ENCODE measurements at regions not wholly inside any gene's neighbourhood (a gene's known extent, or its start where the extent isn't known, plus 50 kb on each side); places are given as distances from the start of the nearest gene placed in this dataset.

DNA sequence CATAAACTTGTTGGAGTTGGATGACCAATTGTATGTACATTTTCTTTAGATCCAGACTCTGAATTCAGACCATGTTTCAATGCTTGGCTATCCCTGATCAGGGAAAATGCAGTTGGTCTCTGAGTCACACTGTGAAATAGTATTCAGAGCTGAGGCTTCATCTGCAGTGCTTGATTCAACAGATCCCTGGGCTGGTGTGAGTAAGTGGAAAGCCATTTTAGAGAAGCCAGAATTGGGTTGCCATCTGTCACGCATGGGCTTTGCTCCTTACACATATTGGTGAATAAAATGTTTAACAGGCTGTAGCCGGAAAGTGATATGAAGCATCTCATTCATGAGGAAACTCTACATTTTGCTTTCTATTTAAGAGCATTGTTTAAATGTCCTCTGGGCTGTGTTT lies 50.0 kb upstream of the ACYP2 start:
- TF ChIP-seq, protein P1, sequence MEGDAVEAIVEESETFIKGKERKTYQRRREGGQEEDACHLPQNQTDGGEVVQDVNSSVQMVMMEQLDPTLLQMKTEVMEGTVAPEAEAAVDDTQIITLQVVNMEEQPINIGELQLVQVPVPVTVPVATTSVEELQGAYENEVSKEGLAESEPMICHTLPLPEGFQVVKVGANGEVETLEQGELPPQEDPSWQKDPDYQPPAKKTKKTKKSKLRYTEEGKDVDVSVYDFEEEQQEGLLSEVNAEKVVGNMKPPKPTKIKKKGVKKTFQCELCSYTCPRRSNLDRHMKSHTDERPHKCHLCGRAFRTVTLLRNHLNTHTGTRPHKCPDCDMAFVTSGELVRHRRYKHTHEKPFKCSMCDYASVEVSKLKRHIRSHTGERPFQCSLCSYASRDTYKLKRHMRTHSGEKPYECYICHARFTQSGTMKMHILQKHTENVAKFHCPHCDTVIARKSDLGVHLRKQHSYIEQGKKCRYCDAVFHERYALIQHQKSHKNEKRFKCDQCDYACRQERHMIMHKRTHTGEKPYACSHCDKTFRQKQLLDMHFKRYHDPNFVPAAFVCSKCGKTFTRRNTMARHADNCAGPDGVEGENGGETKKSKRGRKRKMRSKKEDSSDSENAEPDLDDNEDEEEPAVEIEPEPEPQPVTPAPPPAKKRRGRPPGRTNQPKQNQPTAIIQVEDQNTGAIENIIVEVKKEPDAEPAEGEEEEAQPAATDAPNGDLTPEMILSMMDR (IDR thresholded peaks at IDR 0.05) = no peak
- Mint-ChIP-seq H3K4me1 (ENCODE audit: low read depth) (peaks cover 18% of the 10 kb centered on the region), H3K27ac (ENCODE audit: unreplicated experiment) (no peak overlapping the region), H3K9me3 (ENCODE audit: low read depth) (no peaks in the 10 kb centered on the region), H3K36me3 (ENCODE audit: low read depth) (no peaks in the 10 kb centered on the region), H3K27me3 (ENCODE audit: low read depth) (no peaks in the 10 kb centered on the region), H3K4me3 (ENCODE audit: unreplicated experiment) (no peak overlapping the region)
- DNase-seq (ENCODE audit: low spot score) = no peak

DNA sequence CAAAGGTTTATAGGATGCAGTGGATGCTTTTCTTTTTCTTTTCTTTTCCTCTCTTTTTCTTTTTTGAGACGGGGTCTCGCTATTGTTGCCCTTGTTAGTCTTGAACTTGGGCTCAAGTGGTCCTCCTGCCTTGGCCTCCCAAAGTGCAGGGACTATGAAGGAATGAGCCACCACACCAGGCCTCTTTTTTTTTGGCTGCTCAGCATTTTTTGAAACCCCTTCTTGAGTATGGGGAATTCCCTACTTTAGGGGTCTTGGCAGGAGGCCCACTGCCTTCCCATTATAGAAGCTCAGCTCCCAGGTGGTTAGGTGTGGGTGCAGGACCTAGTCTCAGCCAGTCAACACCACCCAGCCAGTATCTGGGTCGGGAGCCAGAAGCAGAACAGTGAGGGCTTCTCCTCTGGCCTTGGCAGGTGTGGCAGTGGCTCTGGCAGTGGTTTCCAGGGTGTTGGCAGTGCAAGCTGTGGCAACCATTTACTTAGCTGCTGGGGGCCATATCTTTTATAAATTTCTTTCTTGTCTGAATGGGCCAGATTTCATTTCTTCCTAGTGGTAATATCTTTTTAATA lies 51.4 kb upstream of the ACYP2 start:
- Mint-ChIP-seq H3K9me3 (ENCODE audit: low read depth) (peaks cover 4% of the 10 kb centered on the region), H3K4me1 (ENCODE audit: low read depth) (peaks cover 27% of the 10 kb centered on the region), H3K36me3 (ENCODE audit: low read depth) (peaks cover 2% of the 10 kb centered on the region), H3K27me3 (ENCODE audit: low read depth) (no peaks in the 10 kb centered on the region), H3K4me3 (ENCODE audit: unreplicated experiment) (no peak overlapping the region), H3K27ac (ENCODE audit: unreplicated experiment) (no peak overlapping the region)
- no peak for DNase-seq (ENCODE audit: low spot score)
- TF ChIP-seq, protein P1 (IDR thresholded peaks at IDR 0.05) = no peak

DNA sequence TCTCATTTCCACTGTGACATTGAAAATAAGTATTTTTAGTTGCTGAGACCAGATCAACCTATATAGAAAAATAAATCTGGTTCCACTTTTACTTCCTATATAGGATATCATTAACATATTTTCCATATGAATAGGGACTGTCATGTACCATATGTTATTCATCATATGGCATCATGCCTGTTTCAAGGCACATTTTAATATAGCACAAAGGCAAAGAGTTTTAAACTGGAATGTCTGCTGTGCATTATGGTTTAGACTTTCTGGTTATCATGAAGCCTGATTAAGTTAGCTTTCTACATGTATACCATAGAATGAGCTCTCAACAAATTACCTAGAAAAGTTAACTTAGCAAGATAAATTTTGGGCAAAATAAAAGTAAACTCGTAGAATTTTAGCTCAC lies 53.0 kb upstream of the ACYP2 start:
- no peak for DNase-seq (ENCODE audit: low spot score)
- peaks cover 12% of the 10 kb centered on the region for H3K9me3 Mint-ChIP-seq (ENCODE audit: low read depth)
- no peaks in the 10 kb centered on the region for H3K27me3 Mint-ChIP-seq (ENCODE audit: low read depth)
- no peak overlapping the region for H3K27ac Mint-ChIP-seq (ENCODE audit: unreplicated experiment)
- TF ChIP-seq, protein P1 (IDR thresholded peaks at IDR 0.05) = no peak
- no peak overlapping the region for H3K4me3 Mint-ChIP-seq (ENCODE audit: unreplicated experiment)
- peaks cover 9% of the 10 kb centered on the region for H3K36me3 Mint-ChIP-seq (ENCODE audit: low read depth)
- H3K4me1 Mint-ChIP-seq (ENCODE audit: low read depth) = peaks cover 27% of the 10 kb centered on the region

DNA sequence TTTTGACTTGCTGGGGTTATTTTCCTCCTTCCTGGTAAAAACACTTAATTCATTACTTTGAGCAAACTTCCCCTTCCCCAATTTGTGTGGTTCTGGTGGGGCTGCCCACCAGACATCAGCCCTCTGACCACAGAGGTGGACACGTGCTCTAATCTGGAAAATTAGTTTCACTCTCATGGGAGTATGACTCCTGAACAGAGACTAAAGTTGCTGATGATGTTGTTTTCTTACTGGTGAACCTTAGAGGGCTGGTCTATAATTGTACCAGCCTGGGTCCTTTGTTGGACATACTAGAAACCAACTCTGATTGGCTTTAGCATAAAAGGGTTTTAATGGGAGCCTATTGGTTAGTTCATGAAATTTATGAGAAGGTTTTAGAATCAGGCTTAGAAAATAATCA lies 54.1 kb upstream of the ACYP2 start:
- H3K4me1 Mint-ChIP-seq (ENCODE audit: low read depth) = peaks cover 27% of the 10 kb centered on the region
- H3K4me3 Mint-ChIP-seq (ENCODE audit: unreplicated experiment) = no peak overlapping the region
- peaks cover 9% of the 10 kb centered on the region for H3K36me3 Mint-ChIP-seq (ENCODE audit: low read depth)
- no peak for DNase-seq (ENCODE audit: low spot score)
- no peaks in the 10 kb centered on the region for H3K27me3 Mint-ChIP-seq (ENCODE audit: low read depth)
- peaks cover 12% of the 10 kb centered on the region for H3K9me3 Mint-ChIP-seq (ENCODE audit: low read depth)
- TF ChIP-seq, protein P1 (IDR thresholded peaks at IDR 0.05) = no peak
- no peak overlapping the region for H3K27ac Mint-ChIP-seq (ENCODE audit: unreplicated experiment)

DNA sequence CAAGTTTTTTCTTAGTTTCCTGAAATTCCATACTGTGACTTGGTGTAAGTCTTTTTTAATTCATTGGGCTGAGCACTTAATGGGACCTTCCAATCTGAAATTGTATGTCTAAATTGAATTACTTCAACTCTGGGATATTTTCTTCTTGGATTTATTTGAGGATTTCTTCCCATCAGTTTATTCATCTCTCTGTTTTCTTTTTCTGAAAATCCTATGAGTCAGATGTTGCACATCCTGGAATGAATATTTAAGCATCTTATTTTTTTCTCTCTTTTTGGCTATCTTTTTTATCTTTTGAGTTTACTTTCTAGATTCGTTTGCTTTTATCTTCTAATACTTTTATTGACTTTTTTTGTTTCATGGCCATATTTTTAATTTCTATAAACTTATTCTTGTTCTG lies 55.4 kb upstream of the ACYP2 start:
- Mint-ChIP-seq H3K36me3 (ENCODE audit: low read depth) (peaks cover 9% of the 10 kb centered on the region), H3K4me3 (ENCODE audit: unreplicated experiment) (no peak overlapping the region), H3K4me1 (ENCODE audit: low read depth) (peaks cover 20% of the 10 kb centered on the region), H3K27ac (ENCODE audit: unreplicated experiment) (no peak overlapping the region), H3K27me3 (ENCODE audit: low read depth) (no peaks in the 10 kb centered on the region), H3K9me3 (ENCODE audit: low read depth) (peaks cover 12% of the 10 kb centered on the region)
- TF ChIP-seq, protein P1 (IDR thresholded peaks at IDR 0.05) = no peak
- DNase-seq (ENCODE audit: low spot score) = no peak

All from chondrocyte (in vitro differentiated cells).